GM23338 (cell line): ENCODE measurements at regions not wholly inside any gene's neighbourhood (a gene's known extent, or its start where the extent isn't known, plus 50 kb on each side); places are given as distances from the start of the nearest gene placed in this dataset.

Source experiments
- ATAC-seq: fragments of 200-7000 bp; cut with Tn5 transposase; 3 replicates; pipeline ENCODE4 v1.9.1; 2020
- DNase-seq: peaks from one replicate; pipeline ENCODE4 v3.0.0-alpha.2; 2015; ENCODE audit warnings: low spot score
- H2AFZ ChIP-seq: fragments of 200-600 bp; sonication (generic); 2 replicates; pipeline ENCODE4 v1.8.0; 2016; ENCODE audit warnings: antibody characterized with exemption, mild to moderate bottlenecking, moderate library complexity
- H3F3A ChIP-seq: fragments of 200-600 bp; sonication (generic); replicated peaks from 2 replicates; pipeline ENCODE4 v1.8.0; 2017; ENCODE audit warnings: antibody characterized with exemption, mixed run types, low read depth
- H3K27ac ChIP-seq: fragments of 200-600 bp; sonication (generic); 2 replicates; pipeline ENCODE4 v1.6.1; 2016; ENCODE audit warnings: low read depth
- H3K27me3 ChIP-seq: fragments of 200-600 bp; sonication (generic); 2 replicates; pipeline ENCODE4 v1.8.0; 2016; ENCODE audit warnings: mild to moderate bottlenecking, mixed run types, moderate library complexity; ENCODE audit not compliant: insufficient read depth
- H3K36me3 ChIP-seq: fragments of 200-600 bp; sonication (generic); 2 replicates; pipeline ENCODE4 v1.8.0; 2016; ENCODE audit warnings: mild to moderate bottlenecking; ENCODE audit not compliant: insufficient read depth
- H3K4me1 ChIP-seq: fragments of 200-600 bp; sonication (generic); 2 replicates; pipeline ENCODE4 v1.8.0; 2016; ENCODE audit warnings: mild to moderate bottlenecking, moderate library complexity; ENCODE audit not compliant: insufficient read depth
- H3K4me2 ChIP-seq: fragments of 200-600 bp; sonication (generic); 2 replicates; pipeline ENCODE4 v1.7.1; 2017; ENCODE audit warnings: mixed run types
- H3K4me3 ChIP-seq: fragments of 200-600 bp; sonication (generic); 2 replicates; pipeline ENCODE4 v1.6.1; 2016; ENCODE audit warnings: mixed run types
- H3K79me2 ChIP-seq: fragments of 200-600 bp; sonication (generic); replicated peaks from 2 replicates; pipeline ENCODE4 v1.8.0; 2017; ENCODE audit warnings: mild to moderate bottlenecking; ENCODE audit not compliant: insufficient read depth
- H3K9me2 ChIP-seq: fragments of 200-600 bp; sonication (generic); 2 replicates; pipeline ENCODE4 v1.8.0; 2017; ENCODE audit not compliant: insufficient read depth
- H4K20me1 ChIP-seq: fragments of 200-600 bp; sonication (generic); replicated peaks from 2 replicates; pipeline ENCODE4 v1.8.0; 2017; ENCODE audit warnings: mild to moderate bottlenecking; ENCODE audit not compliant: insufficient read depth
- H3K27ac Mint-ChIP-seq: 2 replicates; pipeline ENCODE4 v1.8.0; 2020; ENCODE audit warnings: inconsistent platforms, mild to moderate bottlenecking, moderate library complexity, mixed read lengths
- H3K27me3 Mint-ChIP-seq: 3 replicates; pipeline ENCODE4 v1.8.0; 2022; ENCODE audit warnings: low read depth, mild to moderate bottlenecking, moderate library complexity, mixed read lengths, inconsistent platforms; ENCODE audit not compliant: insufficient read depth, poor library complexity
- H3K36me3 Mint-ChIP-seq: 3 replicates; pipeline ENCODE4 v1.8.0; 2021; ENCODE audit warnings: low read depth, mild to moderate bottlenecking, inconsistent platforms, moderate library complexity, mixed read lengths
- H3K4me1 Mint-ChIP-seq: 3 replicates; pipeline ENCODE4 v1.8.0; 2020; ENCODE audit warnings: mild to moderate bottlenecking, inconsistent platforms, mixed read lengths
- H3K4me3 Mint-ChIP-seq: 3 replicates; pipeline ENCODE4 v1.8.0; 2021; ENCODE audit warnings: moderate library complexity, mild to moderate bottlenecking, inconsistent platforms, mixed read lengths
- H3K9me3 Mint-ChIP-seq: 3 replicates; pipeline ENCODE4 v1.8.0; 2020; ENCODE audit warnings: moderate library complexity, mild to moderate bottlenecking, inconsistent platforms, mixed read lengths
- CTCF ChIP-seq, 2 experiments: fragments of 200-600 bp in 1 of 2; sonication (generic) in 1 of 2; conservative IDR thresholded peaks; 2 replicates each; pipeline versions ENCODE4 v1.5.1 to v1.6.1; 2016 to 2017; ENCODE audit warnings: antibody characterized with exemption in 2 of 2, low read depth in 2 of 2, mild to moderate bottlenecking in 2 of 2, moderate library complexity in 1 of 2
- ETS1 ChIP-seq: IDR thresholded peaks from 2 replicates; pipeline ENCODE4 v1.6.1; 2016; ENCODE audit warnings: antibody characterized with exemption
- JUNB ChIP-seq: IDR thresholded peaks from one replicate; pipeline ENCODE4 v1.6.1; 2016; ENCODE audit warnings: antibody characterized with exemption; ENCODE audit not compliant: unreplicated experiment
- NANOG ChIP-seq: IDR thresholded peaks from 2 replicates; pipeline ENCODE4 v1.6.1; 2016; ENCODE audit warnings: antibody characterized with exemption, borderline replicate concordance
- REST ChIP-seq: IDR thresholded peaks from one replicate; pipeline ENCODE4 v1.6.1; 2018; ENCODE audit warnings: antibody characterized with exemption; ENCODE audit not compliant: unreplicated experiment
- ZNF331 ChIP-seq: fragments of 250-450 bp; sonication (Bioruptor Pico); IDR thresholded peaks from 2 replicates; pipeline ENCODE4 v1.5.0; 2020; ENCODE audit warnings: low read depth, mild to moderate bottlenecking, moderate library complexity

- ATAC-seq (no peak), DNase-seq (no peak)
- H3K27me3 ChIP-seq = no peaks in the 10 kb centered on the region
- Mint-ChIP-seq H3K4me1 (no peaks in the 10 kb centered on the region), H3K27ac (no peak overlapping the region), H3K4me3 (no peak overlapping the region), H3K9me3 (peaks cover 8% of the 10 kb centered on the region), H3K36me3 (peaks cover 8% of the 10 kb centered on the region; the same call in 2 of the 3 replicates), H3K27me3 (peaks cover 4% of the 10 kb centered on the region)
- TF ChIP-seq NANOG = no peak
- no peak for TF ChIP-seq CTCF (conservative IDR thresholded peaks at IDR 0.05; ENCODE audit: low read depth in 2 of 2)
- TF ChIP-seq JUNB = no peak
- TF ChIP-seq ETS1 = no peak
- no peak for TF ChIP-seq ZNF331 (CRISPR knock-in tag)
- TF ChIP-seq REST = no peak
- no peak overlapping the region for H3K4me2 ChIP-seq
- H3K27ac ChIP-seq = no peak overlapping the region
- no peaks in the 10 kb centered on the region for H3K36me3 ChIP-seq
- no peaks in the 10 kb centered on the region for H3K4me1 ChIP-seq
- H3K79me2 ChIP-seq = no peaks in the 10 kb centered on the region
- no peaks in the 10 kb centered on the region for H4K20me1 ChIP-seq
- no peaks in the 10 kb centered on the region for H3F3A ChIP-seq
- no peak overlapping the region for H3K4me3 ChIP-seq
- no peak overlapping the region for H2AFZ ChIP-seq
- no peaks in the 10 kb centered on the region for H3K9me2 ChIP-seq
Observed at GRCh38 chr3:78013653-78014052, 973.8 kb downstream of the ROBO2 start.

GRCh38 chr3:78015856-78016255, 976.0 kb downstream of the ROBO2 start:
- Mint-ChIP-seq H3K36me3 (peaks cover 8% of the 10 kb centered on the region; the same call in 2 of the 3 replicates), H3K4me1 (no peaks in the 10 kb centered on the region), H3K27me3 (peaks cover 1% of the 10 kb centered on the region), H3K27ac (no peak overlapping the region), H3K4me3 (no peak overlapping the region), H3K9me3 (peaks cover 8% of the 10 kb centered on the region)
- no peak overlapping the region for H3K4me3 ChIP-seq
- TF ChIP-seq ZNF331 (CRISPR knock-in tag) (no peak), JUNB (no peak), NANOG (no peak)
- ATAC-seq (no peak), DNase-seq (no peak)
- no peaks in the 10 kb centered on the region for H4K20me1 ChIP-seq
- no peaks in the 10 kb centered on the region for H3F3A ChIP-seq
- H3K27me3 ChIP-seq = no peaks in the 10 kb centered on the region
- H2AFZ ChIP-seq = no peak overlapping the region
- H3K4me1 ChIP-seq = no peaks in the 10 kb centered on the region
- H3K27ac ChIP-seq = no peak overlapping the region
- H3K79me2 ChIP-seq = no peaks in the 10 kb centered on the region
- no peaks in the 10 kb centered on the region for H3K36me3 ChIP-seq
- no peaks in the 10 kb centered on the region for H3K9me2 ChIP-seq
- no peak overlapping the region for H3K4me2 ChIP-seq
